GM23248 (cell line): ENCODE measurements at regions not wholly inside any gene's neighbourhood (a gene's known extent, or its start where the extent isn't known, plus 50 kb on each side); places are given as distances from the start of the nearest gene placed in this dataset.

Experiments
- EZH2 ChIP-seq: fragments of 200-600 bp; sonication (generic); IDR thresholded peaks from 2 replicates; pipeline ENCODE4 v1.6.1; 2018; ENCODE audit warnings: antibody characterized with exemption, mild to moderate bottlenecking; ENCODE audit not compliant: insufficient read depth, poor library complexity, severe bottlenecking
- EZH2phosphoT487 ChIP-seq: fragments of 200-600 bp; sonication (generic); IDR thresholded peaks from 2 replicates; pipeline ENCODE4 v1.6.1; 2018; ENCODE audit warnings: antibody characterized with exemption, moderate library complexity, mild to moderate bottlenecking, low read depth; ENCODE audit not compliant: insufficient read depth

DNA sequence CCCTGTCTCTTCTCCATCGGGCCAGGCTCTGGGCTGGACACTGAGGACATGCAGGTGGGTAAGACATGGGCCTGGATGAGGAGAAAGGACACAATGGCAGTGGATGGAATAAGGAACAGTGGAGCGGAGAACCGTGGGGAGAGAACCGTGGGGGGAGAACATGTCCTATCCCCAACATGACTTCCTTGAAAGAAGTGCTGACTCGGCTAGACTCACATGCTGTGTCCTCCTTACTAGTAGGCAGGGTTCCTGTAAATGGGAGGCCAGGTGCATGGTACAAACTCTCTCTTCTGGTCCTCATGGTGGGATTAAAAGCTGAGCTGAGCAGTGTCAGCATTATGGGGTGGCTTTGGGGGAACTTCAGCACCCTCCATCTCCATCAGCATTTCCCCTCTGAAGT, 137.4 kb upstream of the CSF3R start:
- no peak for TF ChIP-seq EZH2phosphoT487
- TF ChIP-seq EZH2: no peak
